GM21447 (cell line): ENCODE measurements at regions not wholly inside any gene's neighbourhood (a gene's known extent, or its start where the extent isn't known, plus 50 kb on each side); places are given as distances from the start of the nearest gene placed in this dataset.
"Not testable (repeated sequence)": the region's sequence is repeated elsewhere in the genome, so short reads cannot be mapped to it uniquely, and the experiment has no call there.

Experiments
- ATAC-seq: cut with Tn5 transposase; IDR thresholded peaks from one replicate; pipeline ENCODE4 v1.9.1; 2021; ENCODE audit not compliant: unreplicated experiment

DNA sequence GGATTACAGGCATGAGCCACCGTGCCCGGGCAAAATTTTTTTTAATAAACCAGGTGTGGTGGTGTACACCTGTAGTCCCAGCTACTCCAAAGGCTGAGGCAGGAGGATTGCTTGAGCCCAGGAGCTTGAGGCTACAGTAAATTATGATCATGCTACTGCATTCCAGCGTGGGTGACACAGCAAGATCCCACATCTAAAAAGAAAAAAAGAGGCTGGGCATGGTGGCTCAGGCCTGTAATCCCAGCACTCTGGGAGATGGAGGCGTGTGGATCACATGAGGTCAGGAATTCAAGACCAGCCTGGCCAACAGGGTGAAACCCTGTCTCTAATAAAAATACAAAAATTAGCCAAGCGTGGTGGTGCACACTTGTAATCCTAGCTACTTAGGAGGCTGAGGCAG is 125.6 kb downstream of the ZNF281 start:
- not testable (repeated sequence) for ATAC-seq

GRCh38 chr1:200282497-200283122 is 127.2 kb downstream of the ZNF281 start:
- no peak for ATAC-seq

GRCh38 chr1:200281201-200281835 is 128.5 kb downstream of the ZNF281 start:
- no peak for ATAC-seq

GRCh38 chr1:200279810-200280411 is 129.9 kb downstream of the ZNF281 start:
- no peak for ATAC-seq

DNA sequence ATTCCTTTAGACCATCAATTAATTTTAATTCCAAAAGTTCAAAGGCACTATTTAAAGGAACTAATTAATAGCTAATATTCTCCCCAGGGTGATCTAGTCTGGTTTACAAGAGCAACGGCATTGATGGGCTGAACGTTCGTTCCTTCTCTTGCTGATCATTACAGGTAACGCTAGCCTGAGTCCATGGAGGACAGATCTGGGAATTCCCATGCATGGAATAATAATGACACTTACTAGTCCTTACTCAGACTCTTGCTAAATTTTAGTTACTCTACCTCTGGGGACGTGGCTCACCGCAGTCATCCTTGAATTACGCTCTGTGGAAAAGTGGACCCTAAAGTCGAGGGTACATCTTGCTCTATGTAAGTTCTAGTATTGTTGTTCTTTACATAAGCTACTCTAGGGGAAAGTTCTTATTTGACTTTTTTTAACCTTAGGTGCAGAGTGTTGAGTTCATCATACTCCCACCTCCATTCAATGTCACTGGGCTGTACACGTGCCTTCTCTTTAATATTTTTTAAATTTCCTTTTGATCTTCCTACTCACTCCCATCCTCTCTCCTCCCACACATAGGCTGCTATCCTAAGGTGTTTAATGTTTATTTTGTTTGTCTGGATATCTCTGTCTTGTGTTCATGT is 133.9 kb downstream of the ZNF281 start:
- ATAC-seq, result no peak

GRCh38 chr1:200275415-200275814 is 134.4 kb downstream of the ZNF281 start:
- ATAC-seq, result no peak

DNA sequence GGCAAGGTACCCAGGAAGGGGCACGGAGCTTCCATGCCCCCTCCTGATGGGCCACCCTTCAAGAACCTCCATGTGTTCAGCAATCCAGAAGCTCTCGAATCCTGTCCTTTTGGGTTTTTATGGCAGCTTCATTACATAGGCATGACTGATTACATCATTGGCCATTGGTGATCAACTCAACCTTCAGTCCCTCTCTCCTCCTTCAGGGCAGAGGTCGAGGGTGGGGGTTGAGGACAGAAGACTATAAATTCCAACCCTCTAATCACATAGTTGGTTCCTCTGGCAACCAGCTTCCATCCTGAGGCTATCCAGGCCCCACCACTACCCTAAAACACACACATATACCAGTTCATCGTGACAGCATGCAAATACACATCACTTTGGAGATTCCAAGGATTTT is 135.7 kb downstream of the ZNF281 start:
- ATAC-seq, result no peak

GRCh38 chr1:200272481-200273068 is 137.3 kb downstream of the ZNF281 start:
- no peak for ATAC-seq

DNA sequence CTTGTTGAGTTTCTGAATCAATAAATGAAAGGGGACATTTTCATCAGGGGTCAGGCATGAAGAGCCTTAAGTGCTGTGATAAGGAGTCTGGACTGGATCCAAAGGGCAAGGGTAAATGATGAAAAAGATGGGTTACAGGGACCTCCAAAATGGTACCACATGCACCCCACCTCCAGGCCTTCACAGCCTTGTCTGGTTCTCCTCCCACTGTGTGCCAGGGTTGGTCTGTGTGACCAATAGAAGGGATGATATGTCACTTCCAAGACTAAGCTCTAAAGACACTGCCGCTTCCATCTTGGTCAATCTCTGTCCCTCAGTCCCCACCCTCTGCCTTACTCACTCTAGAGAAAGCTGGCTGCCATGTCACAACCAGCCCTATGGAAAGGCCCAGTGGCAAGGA is 140.6 kb downstream of the ZNF281 start:
- ATAC-seq, result no peak

- ATAC-seq, result no peak
Observed at GRCh38 chr1:200267937-200268336, 141.9 kb downstream of the ZNF281 start.

DNA sequence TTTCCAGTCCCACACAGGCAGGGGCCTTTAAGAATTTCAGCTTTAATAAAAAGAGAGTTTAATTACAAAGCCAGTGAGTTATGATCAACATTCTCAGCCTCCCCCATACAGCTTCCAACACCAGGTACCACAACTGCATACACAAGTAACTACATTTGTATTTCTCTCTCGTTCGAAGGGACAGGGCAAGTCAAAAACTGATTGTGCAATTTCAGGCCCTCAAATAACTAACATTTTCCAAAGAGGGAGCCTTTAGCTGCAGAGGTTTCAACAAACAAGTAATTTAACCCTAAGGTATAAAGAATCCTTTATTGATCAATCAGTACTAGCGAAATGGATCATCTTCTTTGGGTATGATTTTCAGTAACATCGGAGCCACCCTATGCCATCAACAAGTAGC is 142.4 kb downstream of the ZNF281 start:
- ATAC-seq, result no peak

- ATAC-seq, result no peak
Observed at GRCh38 chr1:200266871-200267270, 143.0 kb downstream of the ZNF281 start.

GRCh38 chr1:200265881-200266280 is 144.0 kb downstream of the ZNF281 start:
- no peak for ATAC-seq

GRCh38 chr1:200265104-200265503 is 144.7 kb downstream of the ZNF281 start:
- ATAC-seq, result no peak

DNA sequence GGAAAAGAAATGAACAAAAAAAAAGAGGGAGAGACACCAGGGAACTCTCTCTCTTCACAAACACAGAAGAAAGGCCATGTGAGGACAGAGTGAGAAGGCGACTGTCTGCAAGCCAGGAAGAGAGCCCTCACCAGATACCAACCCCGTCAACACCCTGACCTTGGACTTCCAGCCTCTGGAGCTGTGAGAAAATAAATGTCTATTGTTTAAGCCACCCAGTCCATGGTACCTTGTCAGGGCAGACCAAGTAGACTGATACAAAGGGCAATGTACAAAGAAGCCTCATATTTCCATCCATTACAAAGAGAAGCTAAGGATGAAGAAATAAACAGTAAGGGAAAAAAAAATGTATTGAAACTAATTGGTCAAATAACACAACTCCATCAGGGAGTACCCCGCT is 146.6 kb downstream of the ZNF281 start:
- no peak for ATAC-seq

DNA sequence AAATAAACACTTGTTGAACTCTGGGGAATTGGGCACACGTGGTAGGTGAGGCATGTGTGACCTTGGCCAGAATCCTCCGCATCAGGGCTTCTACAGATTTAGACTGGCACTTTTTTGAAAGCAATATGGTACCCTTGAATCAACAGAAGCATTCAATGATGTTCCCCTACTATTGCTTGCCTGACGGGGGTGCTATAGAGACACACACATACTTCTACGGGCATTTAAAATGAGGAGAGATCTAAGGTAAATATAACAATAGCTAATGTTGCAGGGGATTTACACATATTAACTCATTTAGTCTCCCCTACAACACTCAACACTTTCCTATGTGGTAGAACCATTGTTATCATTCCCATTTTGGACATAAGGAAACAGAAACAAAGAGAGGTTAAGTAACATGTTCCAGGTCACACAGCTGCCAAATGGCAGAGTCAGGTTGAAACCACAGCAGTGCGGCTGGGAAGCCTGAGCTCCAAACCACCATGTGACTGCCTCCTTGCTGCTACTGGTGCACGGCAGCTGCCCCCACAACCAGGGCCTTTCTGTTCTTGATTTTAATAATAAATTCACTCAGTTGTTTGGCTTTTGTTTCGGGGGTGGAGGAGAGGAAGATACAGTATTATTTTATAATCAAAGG is 147.4 kb downstream of the ZNF281 start:
- ATAC-seq, result peak; percentile 83

DNA sequence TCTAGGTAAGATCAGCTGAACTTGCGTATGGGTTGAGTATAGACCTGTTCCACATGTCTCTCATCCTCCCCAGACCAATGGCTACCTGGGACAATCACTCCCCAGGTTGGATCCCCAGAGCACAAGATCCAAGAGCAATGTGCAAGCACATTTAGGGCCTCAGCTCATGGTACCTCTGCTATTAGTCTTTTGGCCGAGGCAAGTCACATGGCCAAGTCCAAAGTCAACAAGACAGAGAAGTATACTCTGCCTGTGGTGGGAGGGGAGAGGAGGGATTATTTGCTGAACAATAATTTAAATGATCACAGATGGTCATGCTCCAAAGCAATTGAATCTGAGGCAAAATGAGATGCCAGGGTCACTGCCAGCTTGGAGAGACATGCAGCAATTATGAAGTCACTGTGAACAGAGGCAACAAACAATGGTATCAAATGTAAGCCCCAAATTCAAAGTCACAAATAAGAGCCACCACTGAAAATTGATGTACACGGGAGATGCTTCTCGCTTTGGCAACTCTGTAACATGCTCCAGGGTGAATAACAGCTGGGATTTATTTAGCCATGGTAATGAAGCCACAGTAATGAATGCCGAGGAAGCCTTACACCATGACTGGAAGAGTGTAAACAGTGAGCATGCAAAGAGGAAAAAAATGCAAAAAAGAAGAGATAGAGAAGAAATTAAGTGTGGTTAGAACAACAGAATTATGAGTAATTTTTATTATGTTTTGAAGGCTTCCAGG is 149.1 kb downstream of the ZNF281 start:
- no peak for ATAC-seq

- ATAC-seq, result no peak
Observed at GRCh38 chr1:200258447-200259375, 151.1 kb downstream of the ZNF281 start.

- ATAC-seq, result no peak
Observed at GRCh38 chr1:200257235-200257634, 152.6 kb downstream of the ZNF281 start.
